Cardiac muscle cell (in vitro differentiated cells and primary cell): ENCODE measurements at regions not wholly inside any gene's neighbourhood (a gene's known extent, or its start where the extent isn't known, plus 50 kb on each side); places are given as distances from the start of the nearest gene placed in this dataset.

ENCODE experiments used
- DNase-seq, 2 donors: peaks; one replicate each; pipeline versions ENCODE4 v3.0.0 to v3.0.0-alpha.2; 2010 to 2017; ENCODE audit warnings: low read depth in 1 of 2, low spot score in 1 of 2
- H3K27ac ChIP-seq: fragments of 200-600 bp; sonication (generic); 2 replicates; pipeline ENCODE4 v1.5.1; 2016
- H3K27me3 ChIP-seq: fragments of 200-600 bp; sonication (generic); 2 replicates; pipeline ENCODE4 v1.6.0; 2016; ENCODE audit warnings: control low read depth
- H3K36me3 ChIP-seq: fragments of 200-600 bp; sonication (generic); 2 replicates; pipeline ENCODE4 v1.5.1; 2016; ENCODE audit warnings: control low read depth
- H3K4me1 ChIP-seq: fragments of 200-600 bp; sonication (generic); 2 replicates; pipeline ENCODE4 v1.8.1; 2017; ENCODE audit warnings: low read depth, mild to moderate bottlenecking, mixed run types
- H3K4me3 ChIP-seq: fragments of 200-600 bp; sonication (generic); 2 replicates; pipeline ENCODE4 v1.5.1; 2016; ENCODE audit warnings: mild to moderate bottlenecking
- H3K9me3 ChIP-seq: fragments of 200-600 bp; sonication (generic); 2 replicates; pipeline ENCODE4 v1.5.1; 2017; ENCODE audit warnings: low read depth, mild to moderate bottlenecking, control low read depth
- TF ChIP-seq, protein P1 (sequence below): IDR thresholded peaks from 2 replicates; pipeline ENCODE4 v1.5.1; 2012; ENCODE audit warnings: low read depth, mild to moderate bottlenecking, low read length

DNA sequence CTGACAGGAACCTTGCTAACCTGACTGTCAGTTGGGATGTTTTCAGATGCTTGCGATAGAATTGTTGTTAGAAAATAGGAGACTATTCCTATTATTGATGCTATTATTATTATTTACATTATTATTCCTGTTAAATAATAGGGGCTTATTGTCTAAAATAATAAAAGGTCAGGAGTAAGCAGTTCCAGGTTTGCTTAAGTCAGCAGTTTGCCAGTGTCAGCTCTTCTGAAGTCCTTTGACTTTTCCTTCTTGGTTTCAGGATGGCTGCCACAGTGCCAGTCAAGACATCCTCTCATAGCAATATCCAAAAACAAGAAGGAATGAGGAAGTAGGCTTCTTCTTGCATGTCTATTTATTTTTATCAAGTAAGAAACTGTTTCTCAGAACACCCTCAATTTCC is 141.7 kb upstream of the MARCHF11 start:
- no peaks in the 10 kb centered on the region for H3K4me1 ChIP-seq
- DNase-seq: no peak
- H3K9me3 ChIP-seq: no peaks in the 10 kb centered on the region
- H3K27me3 ChIP-seq: no peaks in the 10 kb centered on the region
- H3K27ac ChIP-seq: no peak overlapping the region
- H3K36me3 ChIP-seq: no peaks in the 10 kb centered on the region
- TF ChIP-seq, protein P1, sequence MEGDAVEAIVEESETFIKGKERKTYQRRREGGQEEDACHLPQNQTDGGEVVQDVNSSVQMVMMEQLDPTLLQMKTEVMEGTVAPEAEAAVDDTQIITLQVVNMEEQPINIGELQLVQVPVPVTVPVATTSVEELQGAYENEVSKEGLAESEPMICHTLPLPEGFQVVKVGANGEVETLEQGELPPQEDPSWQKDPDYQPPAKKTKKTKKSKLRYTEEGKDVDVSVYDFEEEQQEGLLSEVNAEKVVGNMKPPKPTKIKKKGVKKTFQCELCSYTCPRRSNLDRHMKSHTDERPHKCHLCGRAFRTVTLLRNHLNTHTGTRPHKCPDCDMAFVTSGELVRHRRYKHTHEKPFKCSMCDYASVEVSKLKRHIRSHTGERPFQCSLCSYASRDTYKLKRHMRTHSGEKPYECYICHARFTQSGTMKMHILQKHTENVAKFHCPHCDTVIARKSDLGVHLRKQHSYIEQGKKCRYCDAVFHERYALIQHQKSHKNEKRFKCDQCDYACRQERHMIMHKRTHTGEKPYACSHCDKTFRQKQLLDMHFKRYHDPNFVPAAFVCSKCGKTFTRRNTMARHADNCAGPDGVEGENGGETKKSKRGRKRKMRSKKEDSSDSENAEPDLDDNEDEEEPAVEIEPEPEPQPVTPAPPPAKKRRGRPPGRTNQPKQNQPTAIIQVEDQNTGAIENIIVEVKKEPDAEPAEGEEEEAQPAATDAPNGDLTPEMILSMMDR: no peak
- H3K4me3 ChIP-seq: no peak overlapping the region

GRCh38 chr5:16315501-16315900 is 135.9 kb upstream of the MARCHF11 start:
- no peak overlapping the region for H3K4me3 ChIP-seq
- H3K36me3 ChIP-seq: no peaks in the 10 kb centered on the region
- H3K27me3 ChIP-seq: no peaks in the 10 kb centered on the region
- no peak for DNase-seq
- no peaks in the 10 kb centered on the region for H3K4me1 ChIP-seq
- H3K27ac ChIP-seq: no peak overlapping the region
- TF ChIP-seq, protein P1: no peak
- no peaks in the 10 kb centered on the region for H3K9me3 ChIP-seq

DNA sequence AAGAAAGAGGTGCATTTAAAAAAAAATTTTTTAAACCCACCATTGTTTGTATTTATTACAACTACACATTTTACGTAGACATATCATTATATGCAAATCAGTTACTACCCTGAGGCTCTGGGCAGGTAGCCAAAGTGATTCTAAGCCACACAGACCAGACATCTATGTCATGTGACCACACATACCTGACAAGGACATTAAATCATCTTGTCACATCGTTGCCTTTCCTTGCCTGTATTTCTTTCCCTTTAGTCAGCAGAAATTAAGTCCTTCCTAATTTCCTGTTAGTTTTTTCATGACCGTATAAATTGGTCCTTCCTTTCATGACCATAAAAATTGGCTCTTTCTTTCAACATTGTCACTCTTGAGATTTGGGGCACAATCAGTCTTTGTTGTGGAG is 134.2 kb upstream of the MARCHF11 start:
- no peaks in the 10 kb centered on the region for H3K27me3 ChIP-seq
- H3K9me3 ChIP-seq: no peaks in the 10 kb centered on the region
- TF ChIP-seq, protein P1: no peak
- no peak for DNase-seq
- H3K27ac ChIP-seq: no peak overlapping the region
- H3K36me3 ChIP-seq: no peaks in the 10 kb centered on the region
- no peak overlapping the region for H3K4me3 ChIP-seq
- no peaks in the 10 kb centered on the region for H3K4me1 ChIP-seq

GRCh38 chr5:16312785-16313184 is 133.2 kb upstream of the MARCHF11 start:
- no peak overlapping the region for H3K27ac ChIP-seq
- no peaks in the 10 kb centered on the region for H3K27me3 ChIP-seq
- TF ChIP-seq, protein P1: no peak
- DNase-seq: no peak
- no peaks in the 10 kb centered on the region for H3K36me3 ChIP-seq
- no peaks in the 10 kb centered on the region for H3K9me3 ChIP-seq
- H3K4me3 ChIP-seq: no peak overlapping the region
- no peaks in the 10 kb centered on the region for H3K4me1 ChIP-seq

- TF ChIP-seq, protein P1: no peak
- Histone ChIP-seq H3K9me3 (no peaks in the 10 kb centered on the region), H3K27ac (no peak overlapping the region), H3K36me3 (no peaks in the 10 kb centered on the region), H3K4me3 (no peak overlapping the region), H3K4me1 (no peaks in the 10 kb centered on the region), H3K27me3 (no peaks in the 10 kb centered on the region)
- DNase-seq: no peak
These were observed 132.1 kb upstream of the MARCHF11 start for GRCh38 chr5:16311666-16312065.

- Histone ChIP-seq H3K4me3 (no peak overlapping the region), H3K27me3 (no peaks in the 10 kb centered on the region), H3K9me3 (no peaks in the 10 kb centered on the region), H3K4me1 (no peaks in the 10 kb centered on the region), H3K36me3 (no peaks in the 10 kb centered on the region), H3K27ac (no peak overlapping the region)
- no peak for DNase-seq
- TF ChIP-seq, protein P1: no peak
These were observed 127.2 kb upstream of the MARCHF11 start for GRCh38 chr5:16306812-16307211.
